Ovary (tissue), 7 donors: ENCODE measurements at regions not wholly inside any gene's neighbourhood (a gene's known extent, or its start where the extent isn't known, plus 50 kb on each side); places are given as distances from the start of the nearest gene placed in this dataset.

Source experiments
- DNase-seq, 5 donors: peaks; one replicate each; pipeline ENCODE4 v3.0.0-alpha.2; 2019 to 2020
- H3K27ac ChIP-seq, 2 donors: fragments of 200-600 bp; one replicate each; pipeline versions ENCODE4 v1.5.1 to v1.8.0; 2019 to 2022
- H3K27me3 ChIP-seq: fragments of 200-600 bp; one replicate; pipeline ENCODE4 v1.8.0; 2022
- H3K36me3 ChIP-seq: fragments of 200-600 bp; sonication (generic); one replicate; pipeline ENCODE4 v1.5.1; 2019
- H3K4me1 ChIP-seq: one replicate; pipeline ENCODE4 v1.8.1; 2013; ENCODE audit warnings: mild to moderate bottlenecking, moderate library complexity; ENCODE audit not compliant: insufficient read depth
- H3K4me3 ChIP-seq: fragments of 200-600 bp; sonication (generic); one replicate; pipeline ENCODE4 v1.5.1; 2017
- H3K9me3 ChIP-seq, 2 donors: fragments of 200-600 bp in 1 of 2; sonication (generic) in 1 of 2; one replicate each; pipeline versions ENCODE4 v1.5.1 to v1.8.1; 2013 to 2019; ENCODE audit warnings: mild to moderate bottlenecking in 1 of 2, moderate library complexity in 1 of 2
- EP300 ChIP-seq: sonication (generic); formaldehyde crosslinking; IDR thresholded peaks from one replicate; pipeline ENCODE4 v1.6.1; 2017; ENCODE audit warnings: antibody characterized with exemption
- POLR2A ChIP-seq: fragments of 450-650 bp; IDR thresholded peaks from one replicate; pipeline ENCODE4 v1.6.1; 2017; ENCODE audit warnings: antibody characterized with exemption, mild to moderate bottlenecking, moderate library complexity
- WGBS, 3 donors: extraction: QIAGEN DNeasy Blood & Tissue Kit in 1 of 3; methylation state at CpG; one replicate each; pipeline versions ENCODE4 v1.1.5 to v1.1.7; 2013 to 2017; 5-methylcytosine and 5-hydroxymethylcytosine counted together
- intact Hi-C, 4 donors: fragments of 100-400 bp; cut with DNase I; formaldehyde crosslinking; loops; one replicate each; pipeline versions ENCODE4 v1.11.0 to v1.15.1; 2022 to 2023
- TF ChIP-seq, protein P1 (sequence below), 3 donors: fragments of 450-650 bp in 2 of 3; fragments of 200-600 bp in 1 of 3; IDR thresholded peaks; one replicate each; pipeline versions ENCODE4 v1.5.1 to v1.8.0; 2016 to 2022; ENCODE audit warnings: antibody characterized with exemption in 3 of 3, mild to moderate bottlenecking in 1 of 3
- donor health status: DM: no; HTN: no; CAD: no; lungs with moderate emphysema.
- donor health status: DM: no; HTN: no; CAD: no.
- donor health status: Bipolar disorder and iron deficiency.
- donor health status: DM: no; HTN: no; CAD: no.
- donor health status: DM: yes; HTN: yes; CAD: no.

DNA sequence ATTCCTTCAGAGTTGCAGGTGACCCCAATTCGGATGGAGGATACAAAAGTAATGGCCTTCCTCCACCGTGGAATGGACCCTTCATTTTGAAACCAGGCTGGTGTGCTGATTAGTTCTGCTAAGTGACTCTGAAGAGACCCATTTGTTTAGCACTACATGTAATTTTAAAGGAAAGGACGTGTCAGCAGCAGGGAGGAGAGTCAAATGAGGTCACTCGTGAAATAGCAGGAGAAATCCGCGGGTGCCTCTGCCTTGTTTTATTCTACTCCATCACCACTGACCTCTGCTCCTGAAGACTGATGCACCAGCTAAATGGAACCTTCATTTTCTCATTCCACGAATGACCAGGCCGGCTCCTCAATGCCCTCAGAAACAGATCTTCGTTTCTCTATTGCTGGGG is 589.2 kb downstream of the CDH11 start:
- Histone ChIP-seq H3K27ac (no peak overlapping the region), H3K36me3 (no peaks in the 10 kb centered on the region), H3K9me3 (no peaks in the 10 kb centered on the region), H3K27me3 (no peaks in the 10 kb centered on the region), H3K4me3 (no peak overlapping the region), H3K4me1 (no peaks in the 10 kb centered on the region)
- 79 to 83% (median 83%) methylated on average over 9 of the region's 9 CpGs for WGBS, 3 donors
- no peak for TF ChIP-seq EP300
- TF ChIP-seq, protein P1, sequence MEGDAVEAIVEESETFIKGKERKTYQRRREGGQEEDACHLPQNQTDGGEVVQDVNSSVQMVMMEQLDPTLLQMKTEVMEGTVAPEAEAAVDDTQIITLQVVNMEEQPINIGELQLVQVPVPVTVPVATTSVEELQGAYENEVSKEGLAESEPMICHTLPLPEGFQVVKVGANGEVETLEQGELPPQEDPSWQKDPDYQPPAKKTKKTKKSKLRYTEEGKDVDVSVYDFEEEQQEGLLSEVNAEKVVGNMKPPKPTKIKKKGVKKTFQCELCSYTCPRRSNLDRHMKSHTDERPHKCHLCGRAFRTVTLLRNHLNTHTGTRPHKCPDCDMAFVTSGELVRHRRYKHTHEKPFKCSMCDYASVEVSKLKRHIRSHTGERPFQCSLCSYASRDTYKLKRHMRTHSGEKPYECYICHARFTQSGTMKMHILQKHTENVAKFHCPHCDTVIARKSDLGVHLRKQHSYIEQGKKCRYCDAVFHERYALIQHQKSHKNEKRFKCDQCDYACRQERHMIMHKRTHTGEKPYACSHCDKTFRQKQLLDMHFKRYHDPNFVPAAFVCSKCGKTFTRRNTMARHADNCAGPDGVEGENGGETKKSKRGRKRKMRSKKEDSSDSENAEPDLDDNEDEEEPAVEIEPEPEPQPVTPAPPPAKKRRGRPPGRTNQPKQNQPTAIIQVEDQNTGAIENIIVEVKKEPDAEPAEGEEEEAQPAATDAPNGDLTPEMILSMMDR (IDR thresholded peaks at IDR 0.05): no peak
- no peak for TF ChIP-seq POLR2A
- DNase-seq: no peak
- intact Hi-C loops: no loop called here

DNA sequence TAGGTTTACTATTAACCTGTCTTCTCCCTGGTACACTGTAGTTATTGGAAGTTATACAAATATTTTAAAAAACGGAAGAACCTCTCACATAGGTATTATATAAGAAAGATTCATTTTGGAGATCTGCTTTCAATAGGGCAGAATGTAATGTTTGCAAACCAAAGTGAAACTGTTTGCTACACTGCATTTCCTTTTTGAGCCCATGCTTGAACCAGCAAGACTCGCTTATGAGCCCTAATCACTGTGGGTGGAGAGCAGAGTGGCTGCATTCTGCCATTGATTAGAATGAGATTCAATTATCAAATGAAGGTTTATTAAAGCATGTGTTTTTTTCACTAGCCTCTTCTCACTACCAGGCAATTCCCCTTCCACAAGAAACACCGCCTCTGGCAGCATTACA is 589.7 kb downstream of the CDH11 start:
- WGBS, 3 donors: 46 to 61% (median 61%) methylated on average over 3 of the region's 3 CpGs
- H3K4me3 ChIP-seq: no peak overlapping the region
- DNase-seq: no peak
- H3K27ac ChIP-seq: no peak overlapping the region
- intact Hi-C loops: no loop called here
- TF ChIP-seq, protein P1 (IDR thresholded peaks at IDR 0.05): no peak
- TF ChIP-seq EP300: no peak
- no peak for TF ChIP-seq POLR2A
- H3K36me3 ChIP-seq: no peaks in the 10 kb centered on the region
- no peaks in the 10 kb centered on the region for H3K4me1 ChIP-seq
- H3K9me3 ChIP-seq: no peaks in the 10 kb centered on the region
- no peaks in the 10 kb centered on the region for H3K27me3 ChIP-seq

DNA sequence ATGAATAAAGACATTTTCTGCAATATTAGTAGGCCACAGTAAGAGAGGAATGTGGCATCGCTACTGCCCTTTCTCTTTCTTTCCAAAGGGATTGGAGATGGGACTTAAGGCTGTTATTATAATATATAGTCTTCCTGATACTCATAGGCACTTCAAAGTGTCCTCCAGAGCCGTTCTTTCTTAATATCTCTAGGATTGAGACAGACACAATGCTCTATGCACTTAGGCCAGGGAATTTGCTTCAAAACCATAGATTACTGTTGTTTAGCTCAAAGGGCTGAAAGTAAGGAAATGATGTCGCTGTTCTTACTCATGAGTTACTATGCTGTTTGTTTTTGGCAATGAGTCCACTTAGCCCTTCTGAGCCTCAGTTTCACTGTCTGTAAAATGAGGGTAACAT is 590.5 kb downstream of the CDH11 start:
- Histone ChIP-seq H3K27me3 (no peaks in the 10 kb centered on the region), H3K4me3 (no peak overlapping the region), H3K9me3 (no peaks in the 10 kb centered on the region), H3K36me3 (no peaks in the 10 kb centered on the region), H3K4me1 (no peaks in the 10 kb centered on the region), H3K27ac (no peak overlapping the region)
- intact Hi-C loops: no loop called here
- no peak for DNase-seq
- TF ChIP-seq, protein P1 (IDR thresholded peaks at IDR 0.05): no peak
- no peak for TF ChIP-seq EP300
- TF ChIP-seq POLR2A: no peak
- WGBS, 3 donors: 67 to 82% (median 78%) methylated on average over 3 of the region's 3 CpGs

DNA sequence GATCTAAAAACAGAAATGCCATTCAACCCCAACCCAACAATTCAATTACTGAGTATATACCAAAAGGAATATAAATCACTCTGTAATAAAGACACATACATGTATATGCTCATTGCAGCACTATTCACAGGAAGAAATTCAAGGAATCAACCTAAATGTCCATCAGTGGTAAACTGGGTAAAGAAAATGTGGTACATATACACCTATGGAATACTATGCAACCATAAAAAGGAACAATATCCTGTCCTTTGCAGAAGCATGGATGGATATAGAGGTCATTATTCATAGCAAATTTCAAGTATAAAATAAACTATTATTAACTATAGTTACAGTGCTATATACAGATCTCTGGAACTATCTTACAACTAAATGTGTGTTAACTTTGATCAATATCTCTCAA is 599.3 kb downstream of the CDH11 start:
- TF ChIP-seq, protein P1 (IDR thresholded peaks at IDR 0.05): no peak
- TF ChIP-seq EP300 (no peak), POLR2A (no peak)
- Histone ChIP-seq H3K27ac (no peak overlapping the region), H3K36me3 (no peaks in the 10 kb centered on the region), H3K9me3 (no peaks in the 10 kb centered on the region), H3K4me1 (no peaks in the 10 kb centered on the region), H3K27me3 (no peaks in the 10 kb centered on the region), H3K4me3 (no peak overlapping the region)
- no peak for DNase-seq
- intact Hi-C loops: no loop called here

DNA sequence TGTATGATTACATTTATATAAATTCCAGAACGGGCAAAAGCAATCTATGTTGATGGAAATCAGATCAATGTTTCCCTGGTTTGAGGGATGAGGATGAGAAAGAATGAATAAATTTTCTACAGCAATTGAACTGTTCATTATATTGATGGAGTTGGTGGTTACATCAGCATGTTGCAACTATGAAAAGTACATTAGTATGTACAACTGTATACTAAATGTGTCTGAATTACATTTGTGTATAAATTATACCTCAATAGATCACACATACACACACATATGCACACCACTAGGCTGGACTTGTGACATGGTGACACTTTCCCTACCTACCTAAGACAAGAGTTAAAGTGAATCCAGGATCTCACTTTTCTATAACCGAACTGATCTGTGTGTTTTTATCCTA is 608.0 kb downstream of the CDH11 start:
- H3K36me3 ChIP-seq: no peaks in the 10 kb centered on the region
- H3K4me3 ChIP-seq: no peak overlapping the region
- H3K27me3 ChIP-seq: no peaks in the 10 kb centered on the region
- no peaks in the 10 kb centered on the region for H3K4me1 ChIP-seq
- WGBS, 3 donors: 87 to 90% (median 89%) methylated on average over 2 of the region's 2 CpGs
- no peak for DNase-seq
- intact Hi-C loops: no loop called here
- H3K9me3 ChIP-seq: no peaks in the 10 kb centered on the region
- TF ChIP-seq EP300 (no peak), POLR2A (no peak)
- TF ChIP-seq, protein P1 (IDR thresholded peaks at IDR 0.05): no peak
- H3K27ac ChIP-seq: no peak overlapping the region
